Fibroblast of peridontal ligament (primary cell): ENCODE measurements at regions not wholly inside any gene's neighbourhood (a gene's known extent, or its start where the extent isn't known, plus 50 kb on each side); places are given as distances from the start of the nearest gene placed in this dataset.
"Not testable (repeated sequence)": the region's sequence is repeated elsewhere in the genome, so short reads cannot be mapped to it uniquely, and the experiment has no call there.

Experiments
- DNase-seq: peaks from one replicate; pipeline ENCODE4 v3.0.0-alpha.2; 2010; ENCODE audit errors: extremely low read depth

GRCh38 chr5:164972973-164973372 lies 1467.6 kb downstream of the MAT2B start:
- no peak for DNase-seq

GRCh38 chr5:164975986-164976385 lies 1470.6 kb downstream of the MAT2B start:
- no peak for DNase-seq

GRCh38 chr5:164980480-164980879 lies 1475.1 kb downstream of the MAT2B start:
- DNase-seq = no peak

- no peak for DNase-seq
These were observed 1492.7 kb downstream of the MAT2B start for GRCh38 chr5:164998142-164998541.

GRCh38 chr5:164998590-164998989 lies 1493.2 kb downstream of the MAT2B start:
- no peak for DNase-seq

GRCh38 chr5:165000479-165001190 lies 1495.2 kb downstream of the MAT2B start:
- DNase-seq = no peak

- no peak for DNase-seq
These were observed 1497.9 kb downstream of the MAT2B start for GRCh38 chr5:165003283-165003682.

- no peak for DNase-seq
These were observed 1498.8 kb downstream of the MAT2B start for GRCh38 chr5:165004175-165004574.

- no peak for DNase-seq
These were observed 1509.0 kb downstream of the MAT2B start for GRCh38 chr5:165014439-165014838.

- no peak for DNase-seq
These were observed 1509.7 kb downstream of the MAT2B start for GRCh38 chr5:165015126-165015525.

GRCh38 chr5:165015547-165015946 lies 1510.1 kb downstream of the MAT2B start:
- no peak for DNase-seq

GRCh38 chr5:165026971-165027370 lies 1521.6 kb downstream of the MAT2B start:
- DNase-seq = no peak

- no peak for DNase-seq
These were observed 1522.9 kb downstream of the MAT2B start for GRCh38 chr5:165028356-165028755.

- no peak for DNase-seq
These were observed 1523.9 kb downstream of the MAT2B start for GRCh38 chr5:165029099-165029870.

- no peak for DNase-seq
These were observed 1525.6 kb downstream of the MAT2B start for GRCh38 chr5:165030971-165031370.

- no peak for DNase-seq
These were observed 1526.0 kb downstream of the MAT2B start for GRCh38 chr5:165031371-165031770.

- DNase-seq = no peak
These were observed 1530.1 kb downstream of the MAT2B start for GRCh38 chr5:165035520-165035919.

GRCh38 chr5:165039748-165040147 lies 1534.3 kb downstream of the MAT2B start:
- DNase-seq = no peak

- DNase-seq = not testable (repeated sequence)
These were observed 1540.5 kb downstream of the MAT2B start for GRCh38 chr5:165045941-165046340.

- no peak for DNase-seq
These were observed 1550.1 kb downstream of the MAT2B start for GRCh38 chr5:165055476-165055875.

GRCh38 chr5:165057145-165057544 lies 1551.7 kb downstream of the MAT2B start:
- DNase-seq = no peak

GRCh38 chr5:165066751-165067385 lies 1561.4 kb downstream of the MAT2B start:
- no peak for DNase-seq

- DNase-seq = no peak
These were observed 1571.3 kb downstream of the MAT2B start for GRCh38 chr5:165076686-165077085.
